Mucosa of descending colon (tissue), 3 donors: ENCODE measurements at regions not wholly inside any gene's neighbourhood (a gene's known extent, or its start where the extent isn't known, plus 50 kb on each side); places are given as distances from the start of the nearest gene placed in this dataset.
"Not testable (repeated sequence)": the region's sequence is repeated elsewhere in the genome, so short reads cannot be mapped to it uniquely, and the experiment has no call there.

Experiments
- ATAC-seq: fragments of 200-7000 bp; cut with Tn5 transposase; one replicate; pipeline ENCODE4 v1.9.1; 2020; ENCODE audit warnings: mild to moderate bottlenecking, moderate library complexity
- DNase-seq, 3 donors: peaks; one replicate each; pipeline ENCODE4 v3.0.0-alpha.2; 2020
- H3K36me3 ChIP-seq: fragments of 200-600 bp; one replicate; pipeline ENCODE4 v1.8.0; 2021; ENCODE audit warnings: low read depth, mild to moderate bottlenecking
- H3K4me1 ChIP-seq: fragments of 200-600 bp; one replicate; pipeline ENCODE4 v1.8.0; 2021; ENCODE audit warnings: low read depth, mild to moderate bottlenecking
- H3K4me3 ChIP-seq: fragments of 200-600 bp; one replicate; pipeline ENCODE4 v1.8.0; 2021; ENCODE audit warnings: mild to moderate bottlenecking
- H3K9me3 ChIP-seq: fragments of 200-600 bp; one replicate; pipeline ENCODE4 v1.8.0; 2021; ENCODE audit warnings: mild to moderate bottlenecking
- intact Hi-C, 2 donors: fragments of 100-400 bp; cut with DNase I in 1 of 2; cut with micrococcal nuclease in 1 of 2; formaldehyde crosslinking; loops; one replicate each; pipeline versions ENCODE4 v1.11.0 to v1.11.1; 2022; cut with DNase I, micrococcal nuclease
- TF ChIP-seq, protein P1 (sequence below): fragments of 200-600 bp; IDR thresholded peaks from one replicate; pipeline ENCODE4 v1.8.0; 2022; ENCODE audit warnings: antibody characterized with exemption, mild to moderate bottlenecking
- donor health status: DM: no; HTN: no; CAD: no; lungs with moderate emphysema.
- donor health status: DM: no; HTN: no; CAD: no.
- donor health status: DM: no; HTN: yes; CAD: no.

DNA sequence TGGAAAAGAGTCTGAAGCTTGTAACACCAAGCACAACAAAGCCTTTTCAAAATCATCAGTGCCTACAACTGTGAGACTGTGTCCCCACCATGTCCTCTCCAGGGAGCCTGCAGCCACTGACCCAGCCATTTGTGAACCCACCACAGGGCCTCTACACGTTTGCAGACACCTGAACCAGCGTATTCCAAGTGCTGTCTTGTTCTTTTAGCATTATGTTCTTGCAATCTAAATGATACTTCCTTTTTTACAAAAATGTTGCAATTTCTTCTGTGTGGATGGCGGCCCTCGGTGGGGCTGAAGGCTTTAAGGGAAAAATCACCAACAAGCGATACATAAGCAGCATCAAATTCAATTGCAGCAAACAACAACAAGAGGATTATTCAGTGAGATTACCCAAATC is 403.2 kb upstream of the MGMT start:
- no peak overlapping the region for H3K4me3 ChIP-seq
- no peak for ATAC-seq
- no peak for DNase-seq
- no peaks in the 10 kb centered on the region for H3K36me3 ChIP-seq
- TF ChIP-seq, protein P1, sequence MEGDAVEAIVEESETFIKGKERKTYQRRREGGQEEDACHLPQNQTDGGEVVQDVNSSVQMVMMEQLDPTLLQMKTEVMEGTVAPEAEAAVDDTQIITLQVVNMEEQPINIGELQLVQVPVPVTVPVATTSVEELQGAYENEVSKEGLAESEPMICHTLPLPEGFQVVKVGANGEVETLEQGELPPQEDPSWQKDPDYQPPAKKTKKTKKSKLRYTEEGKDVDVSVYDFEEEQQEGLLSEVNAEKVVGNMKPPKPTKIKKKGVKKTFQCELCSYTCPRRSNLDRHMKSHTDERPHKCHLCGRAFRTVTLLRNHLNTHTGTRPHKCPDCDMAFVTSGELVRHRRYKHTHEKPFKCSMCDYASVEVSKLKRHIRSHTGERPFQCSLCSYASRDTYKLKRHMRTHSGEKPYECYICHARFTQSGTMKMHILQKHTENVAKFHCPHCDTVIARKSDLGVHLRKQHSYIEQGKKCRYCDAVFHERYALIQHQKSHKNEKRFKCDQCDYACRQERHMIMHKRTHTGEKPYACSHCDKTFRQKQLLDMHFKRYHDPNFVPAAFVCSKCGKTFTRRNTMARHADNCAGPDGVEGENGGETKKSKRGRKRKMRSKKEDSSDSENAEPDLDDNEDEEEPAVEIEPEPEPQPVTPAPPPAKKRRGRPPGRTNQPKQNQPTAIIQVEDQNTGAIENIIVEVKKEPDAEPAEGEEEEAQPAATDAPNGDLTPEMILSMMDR: no peak
- no peaks in the 10 kb centered on the region for H3K4me1 ChIP-seq
- no peaks in the 10 kb centered on the region for H3K9me3 ChIP-seq
- intact Hi-C loops: no loop called here

DNA sequence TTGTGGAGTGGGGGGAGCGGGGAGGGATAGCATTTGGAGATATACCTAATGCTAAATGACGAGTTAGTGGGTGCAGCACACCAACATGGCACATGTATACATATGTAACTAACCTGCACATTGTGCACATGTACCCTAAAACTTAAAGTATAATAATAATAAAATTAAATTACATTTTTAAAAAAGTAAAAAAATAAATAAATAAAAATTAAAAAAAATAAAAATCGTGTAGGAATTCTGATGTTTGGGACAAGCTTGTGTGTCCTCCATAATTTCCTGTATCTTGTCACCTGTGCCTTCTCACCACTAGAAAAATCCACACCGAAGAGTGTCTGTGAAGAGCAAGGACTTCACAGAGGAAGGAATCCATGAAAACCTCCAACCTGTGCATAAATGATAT is 400.5 kb upstream of the MGMT start:
- H3K4me3 ChIP-seq, DNase-seq, ATAC-seq, H3K9me3 ChIP-seq, H3K36me3 ChIP-seq, intact Hi-C loops, H3K4me1 ChIP-seq: not testable (repeated sequence)

DNA sequence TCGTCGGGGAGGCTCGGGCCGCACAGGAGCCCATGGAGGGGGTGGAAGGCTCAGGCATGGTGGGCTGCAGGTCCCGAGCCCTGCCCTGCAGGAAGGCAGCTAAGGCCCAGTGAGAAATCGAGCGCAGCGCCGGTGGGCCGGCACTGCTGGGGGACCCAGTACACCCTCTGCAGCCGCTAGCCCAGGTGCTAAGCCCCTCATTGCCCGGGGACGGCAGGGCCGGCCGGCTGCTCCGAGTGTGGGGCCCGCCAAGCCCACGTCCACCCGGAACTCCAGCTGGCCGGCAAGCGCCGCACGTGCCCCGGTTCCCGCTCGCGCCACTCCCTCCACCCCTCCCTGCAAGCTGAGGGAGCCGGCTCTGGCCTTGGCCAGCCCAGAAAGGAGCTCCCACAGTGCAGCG is 395.6 kb upstream of the MGMT start:
- H3K4me1 ChIP-seq, H3K36me3 ChIP-seq, ATAC-seq, H3K9me3 ChIP-seq, H3K4me3 ChIP-seq, intact Hi-C loops, DNase-seq: not testable (repeated sequence)

DNA sequence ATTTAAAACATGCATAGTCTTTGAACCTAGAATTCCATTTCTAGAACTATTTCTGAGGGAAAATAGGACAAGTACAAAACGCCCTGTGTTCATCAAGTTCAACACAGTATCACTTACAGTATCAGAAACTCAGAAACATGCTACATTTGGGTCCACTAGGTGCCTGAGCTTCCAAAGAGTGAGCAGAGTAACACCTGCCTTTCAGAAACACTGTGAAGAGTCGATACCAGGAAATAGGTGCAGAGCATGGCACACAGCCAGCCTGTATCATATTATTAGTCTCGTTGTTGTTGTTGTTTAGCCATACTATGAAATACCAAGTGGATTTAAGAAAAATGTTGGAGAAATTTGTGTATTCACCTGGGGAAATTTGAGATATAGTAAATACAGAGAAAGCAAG is 392.1 kb upstream of the MGMT start:
- ATAC-seq (no peak), DNase-seq (peak in 1 of 3 donors; percentile 17)
- intact Hi-C loops: no loop called here
- Histone ChIP-seq H3K4me1 (no peaks in the 10 kb centered on the region), H3K36me3 (no peaks in the 10 kb centered on the region), H3K9me3 (no peaks in the 10 kb centered on the region), H3K4me3 (no peak overlapping the region)
- TF ChIP-seq, protein P1: no peak

DNA sequence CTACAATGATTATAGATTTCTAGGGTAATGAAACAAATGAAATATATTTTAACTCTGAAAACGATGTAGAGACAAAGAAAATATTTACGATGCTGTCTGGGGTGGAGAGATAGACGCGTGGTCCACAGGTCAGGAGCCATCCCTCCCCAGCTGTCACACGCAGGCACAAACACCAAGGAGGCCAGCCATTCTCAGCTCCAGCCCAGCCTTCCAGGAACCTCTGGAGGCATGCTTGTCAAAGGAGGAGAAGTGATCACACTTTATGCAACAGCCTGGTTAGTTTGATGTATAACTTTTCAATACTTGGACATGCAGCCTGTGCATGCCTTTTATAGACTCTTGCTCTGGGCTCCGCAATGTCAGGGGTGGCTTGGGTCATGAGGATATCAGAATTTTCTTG is 391.5 kb upstream of the MGMT start:
- Histone ChIP-seq H3K36me3 (no peaks in the 10 kb centered on the region), H3K4me1 (no peaks in the 10 kb centered on the region), H3K4me3 (no peak overlapping the region), H3K9me3 (no peaks in the 10 kb centered on the region)
- intact Hi-C loops: no loop called here
- ATAC-seq: no peak
- no peak for DNase-seq
- TF ChIP-seq, protein P1: no peak

DNA sequence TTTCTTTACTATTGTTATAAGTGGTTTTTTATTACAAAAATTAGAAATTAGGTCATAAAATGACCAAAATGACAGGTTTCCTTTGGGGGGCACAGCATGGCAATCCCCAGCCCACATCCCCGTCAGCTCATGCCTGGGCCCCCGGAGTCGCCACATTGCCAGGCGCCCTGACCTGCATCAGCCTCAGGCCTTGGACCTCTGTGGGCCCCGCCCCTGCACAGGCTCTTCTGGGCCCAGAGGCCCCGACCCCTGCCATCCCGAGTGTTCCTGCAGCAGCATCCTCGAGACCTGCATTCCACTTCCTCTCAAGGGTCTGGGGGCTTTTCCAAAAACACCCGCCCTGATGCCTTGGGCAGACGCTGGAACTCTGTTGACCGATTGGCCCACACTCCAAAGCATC is 391.1 kb upstream of the MGMT start:
- intact Hi-C loops: no loop called here
- Histone ChIP-seq H3K36me3 (no peaks in the 10 kb centered on the region), H3K4me1 (no peaks in the 10 kb centered on the region), H3K9me3 (no peaks in the 10 kb centered on the region), H3K4me3 (no peak overlapping the region)
- DNase-seq: no peak
- TF ChIP-seq, protein P1: no peak
- no peak for ATAC-seq

DNA sequence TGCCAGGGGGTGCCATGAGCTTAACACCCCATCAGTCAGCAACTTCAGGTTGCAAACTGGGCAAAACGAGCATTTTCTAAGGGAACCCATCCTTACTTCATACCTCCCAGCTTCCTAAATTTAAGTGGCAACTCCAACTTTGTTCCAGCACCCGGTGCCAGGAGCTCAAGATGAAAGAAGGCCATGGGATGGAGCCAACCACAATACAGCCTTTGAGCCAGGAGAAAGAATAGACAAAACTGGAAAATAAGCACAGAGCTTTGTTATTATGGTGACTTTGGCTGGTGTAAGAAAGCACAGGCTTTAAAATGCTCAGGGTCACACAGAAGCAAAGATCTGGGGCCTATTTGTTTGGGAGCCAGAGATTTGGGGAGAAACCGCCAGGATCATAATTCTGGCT is 388.7 kb upstream of the MGMT start:
- intact Hi-C loops: no loop called here
- ATAC-seq (no peak), DNase-seq (no peak)
- Histone ChIP-seq H3K36me3 (no peaks in the 10 kb centered on the region), H3K9me3 (no peaks in the 10 kb centered on the region), H3K4me3 (no peak overlapping the region), H3K4me1 (no peaks in the 10 kb centered on the region)
- TF ChIP-seq, protein P1: no peak
